ENCODE measurements at regions not wholly inside any gene's neighbourhood (a gene's known extent, or its start where the extent isn't known, plus 50 kb on each side); places are given as distances from the start of the nearest gene placed in this dataset.

DNA sequence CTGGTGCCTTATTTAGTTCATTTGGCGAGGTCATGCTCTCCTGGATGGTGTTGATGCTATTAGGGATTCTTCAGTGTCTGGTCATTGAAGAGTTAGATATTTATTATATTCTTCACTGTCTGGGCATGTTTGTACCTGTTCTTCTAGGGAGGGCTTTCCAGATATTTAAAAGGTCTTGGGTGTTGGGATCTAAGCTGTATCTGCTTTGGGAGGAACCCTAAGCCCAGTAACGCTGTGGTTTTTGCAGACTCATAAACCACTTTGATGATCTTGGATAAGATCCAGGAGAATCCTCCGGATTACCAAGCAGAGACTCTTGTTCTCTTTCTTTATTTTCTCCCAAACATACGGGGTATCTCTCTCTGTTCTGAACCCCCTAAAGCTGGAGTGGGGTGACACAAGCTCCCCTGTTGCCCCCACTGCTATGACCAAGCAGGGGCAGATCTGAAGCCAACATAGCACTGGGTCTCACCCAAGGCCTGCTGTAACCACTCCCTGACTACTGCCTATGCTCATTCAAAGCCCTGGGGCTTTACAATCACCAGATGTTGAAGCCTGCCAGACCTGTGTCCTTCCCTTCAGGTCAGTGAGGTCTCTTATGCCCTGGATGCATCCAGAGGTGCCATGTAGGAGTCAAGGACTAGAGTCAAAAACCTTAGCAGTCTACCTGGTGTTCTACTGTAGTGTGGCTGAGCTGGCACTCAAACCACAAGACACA is 187.6 kb downstream of the GUCY2F start:
- Histone ChIP-seq H4K20me1 (replicated peaks in 1 of 2; ENCODE audit: control insufficient read depth in 1 of 2, insufficient read depth in 2 of 2, low read length in 2 of 2) (no peaks in the 10 kb centered on the region), H3K27ac (ENCODE audit: low read depth, low read length) (no peak overlapping the region), H3K36me3 (ENCODE audit: control insufficient read depth in 2 of 4, insufficient read depth in 4 of 4, low read length in 3 of 4) (no peaks in the 10 kb centered on the region), H3K79me1 (ENCODE audit: low read depth, low read length) (no peaks in the 10 kb centered on the region), H3K4me3 (ENCODE audit: extremely low read depth in 1 of 4, insufficient read depth in 2 of 4, low read depth in 3 of 4, low read length in 4 of 4) (no peak overlapping the region), H3K27me3 (replicated peaks in 1 of 4; ENCODE audit: control insufficient read depth in 3 of 4, extremely low read depth in 1 of 4, insufficient read depth in 3 of 4, low read length in 3 of 4) (no peaks in the 10 kb centered on the region), H3K4ac (replicated peaks; ENCODE audit: insufficient read length, low read depth, low read length) (no peak overlapping the region), H3K18ac (ENCODE audit: extremely low read depth, low read length) (no peak overlapping the region), H3K4me2 (ENCODE audit: insufficient read depth in 1 of 2, low read depth in 2 of 2, low read length in 2 of 2) (no peak overlapping the region), H2BK5ac (ENCODE audit: low read depth, low read length) (no peak overlapping the region), H4K8ac (ENCODE audit: extremely low read depth, insufficient read depth, low read length) (no peak overlapping the region), H4K5ac (ENCODE audit: insufficient read length, low read depth, low read length) (no peak overlapping the region), H3K4me1 (replicated peaks in 1 of 4; ENCODE audit: control insufficient read depth in 3 of 4, insufficient read depth in 4 of 4, low read length in 3 of 4) (peaks cover 0 to 3% (median 0%) of the 10 kb centered on the region in 4 experiments; a peak in 1 of 7 replicates), H3K9ac (replicated peaks in 1 of 4; ENCODE audit: extremely low read depth in 1 of 4, low read depth in 3 of 4, low read length in 3 of 4) (no peak overlapping the region), H2BK12ac (ENCODE audit: low read depth, low read length) (no peak overlapping the region), H3K23me2 (ENCODE audit: low read depth, low read length) (no peaks in the 10 kb centered on the region), H2AFZ (ENCODE audit: low read length) (no peak overlapping the region), H3K23ac (ENCODE audit: insufficient read length) (no peak overlapping the region), H2BK15ac (ENCODE audit: low read length) (no peak overlapping the region), H2BK20ac (ENCODE audit: low read length) (no peak overlapping the region), H3K56ac (replicated peaks; ENCODE audit: insufficient read length, low read depth, low read length) (no peak overlapping the region), H3K79me2 (ENCODE audit: control insufficient read depth in 1 of 2, insufficient read depth in 2 of 2, low read length in 2 of 2) (no peaks in the 10 kb centered on the region), H2AK5ac (ENCODE audit: low read depth, low read length) (no peak overlapping the region), H4K91ac (replicated peaks; ENCODE audit: insufficient read length, low read length) (no peak overlapping the region), H2BK120ac (replicated peaks; ENCODE audit: low read depth, low read length) (no peak overlapping the region), H3K14ac (ENCODE audit: insufficient read length) (no peak overlapping the region), H3K9me3 (ENCODE audit: insufficient read depth in 2 of 2, low read depth in 1 of 2, low read length in 1 of 2) (no peaks in the 10 kb centered on the region)
- DNase-seq (ENCODE audit: low read depth in 1 of 2, low spot score in 2 of 2) (no peak), FAIRE-seq (no peak)
- ChIA-PET POLR2A (ENCODE audit: partially characterized antibody) (no interaction called here), CTCF (ENCODE audit: partially characterized antibody) (no interaction called here)
- WGBS, 2 experiments (ENCODE audit: extremely low coverage in 1 of 2, insufficient coverage in 1 of 2, insufficient read length in 1 of 2, insufficient replicate concordance in 2 of 2, low coverage in 1 of 2, low lambda C conversion rate in 2 of 2, missing lambda C conversion rate in 1 of 2) = 84% methylated on average over 4 of the region's 4 CpGs; no CpG with 5 or more reads in 1 of the 2 experiments
- TF ChIP-seq TAF1 (IDR thresholded peaks at IDR 0.05; ENCODE audit: low read depth, low read length) (no peak), KDM4A (IDR thresholded peaks at IDR 0.05; ENCODE audit: low read depth, low read length, severe bottlenecking) (no peak), TEAD4 (IDR thresholded peaks at IDR 0.05; ENCODE audit: low read depth, low read length) (no peak), RBBP5 (IDR thresholded peaks at IDR 0.05; ENCODE audit: borderline replicate concordance, low read depth, low read length) (no peak), TAF7 (optimal IDR thresholded peaks at IDR 0.05; ENCODE audit: borderline replicate concordance, low read depth, low read length) (no peak), BCL11A (IDR thresholded peaks at IDR 0.05; ENCODE audit: low read depth in 2 of 2, low read length in 2 of 2) (no peak)
